SK-N-DZ (cell line): ENCODE measurements at regions not wholly inside any gene's neighbourhood (a gene's known extent, or its start where the extent isn't known, plus 50 kb on each side); places are given as distances from the start of the nearest gene placed in this dataset.

Experiments
- DNase-seq: peaks from one replicate; pipeline ENCODE4 v3.0.0-alpha.2; 2015; ENCODE audit warnings: low spot score

DNA sequence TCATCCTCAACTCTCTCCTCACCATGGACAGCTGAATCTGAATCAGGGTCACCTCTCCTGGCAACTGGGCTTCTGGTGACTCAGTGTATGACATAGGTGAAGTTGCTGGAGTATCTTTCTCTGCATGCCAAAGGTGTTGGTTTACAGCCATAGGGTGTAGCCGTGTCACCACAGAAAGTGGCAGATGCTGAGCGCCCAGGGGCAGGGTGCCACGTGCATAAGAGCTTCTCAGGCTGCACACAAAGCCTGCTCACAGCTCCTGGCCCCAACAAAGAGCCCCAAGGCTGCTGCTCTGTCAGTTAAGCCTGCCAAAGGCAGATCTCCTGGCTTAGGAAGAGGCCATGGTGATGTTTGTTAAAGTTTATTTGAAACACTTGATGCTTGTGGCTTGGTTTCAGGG is 297.7 kb upstream of the WWC1 start:
- DNase-seq: no peak

DNA sequence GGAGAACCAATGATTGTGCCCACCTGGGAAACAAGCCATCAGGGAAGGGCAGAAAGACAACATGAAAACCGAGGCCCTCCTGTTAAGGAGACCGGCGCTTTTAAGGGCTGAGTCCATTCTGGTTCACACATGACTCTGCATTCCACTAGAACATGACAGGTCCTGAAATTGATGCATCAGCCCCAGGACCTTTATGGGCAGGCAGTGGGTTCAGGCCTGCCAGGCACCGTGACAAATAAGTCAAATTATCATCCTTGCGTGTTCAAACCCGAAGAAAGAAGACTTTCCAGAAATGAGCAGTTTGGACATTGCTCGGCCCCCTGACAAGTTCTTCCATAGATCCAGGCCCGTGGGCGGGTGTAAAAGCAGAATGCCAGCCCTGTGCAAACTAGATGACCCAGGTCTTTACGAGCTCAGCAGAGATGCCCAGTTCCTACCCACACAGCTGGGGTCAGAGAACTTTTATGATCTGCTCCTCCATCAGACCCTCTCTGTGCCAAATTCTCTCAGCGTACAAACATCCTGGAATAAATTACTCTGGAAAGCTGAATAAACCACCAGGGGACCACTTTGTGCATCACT is 295.5 kb upstream of the WWC1 start:
- no peak for DNase-seq

DNA sequence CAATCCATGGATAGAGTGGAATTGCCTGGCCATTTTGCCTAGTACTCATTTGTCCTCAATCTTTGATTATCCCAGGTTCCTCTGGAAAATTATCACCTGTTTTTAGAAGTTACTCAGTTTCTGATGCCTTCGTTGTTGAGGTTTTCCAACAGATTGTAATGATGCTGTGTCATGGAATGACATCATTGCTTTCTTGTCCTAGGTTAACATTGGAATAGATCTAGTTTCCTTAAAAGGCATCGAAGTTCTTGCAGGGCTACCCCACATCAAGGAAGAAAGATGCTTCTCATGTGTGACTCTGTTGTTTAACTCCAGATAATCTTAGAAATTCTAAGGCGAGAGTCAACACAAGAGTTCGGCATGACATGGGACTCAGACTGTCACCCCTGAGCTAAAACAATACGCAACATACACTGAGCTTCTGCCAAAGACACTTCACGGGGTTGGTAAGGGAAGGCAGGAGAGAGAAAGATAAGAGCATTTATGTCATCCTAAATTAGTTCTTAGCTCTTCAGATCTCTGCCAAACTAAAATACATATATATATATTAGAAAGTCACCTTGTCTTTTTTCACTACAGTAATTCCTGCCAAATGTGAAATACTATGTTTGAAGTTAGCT is 293.2 kb upstream of the WWC1 start:
- no peak for DNase-seq

- peak; percentile 39 for DNase-seq
These were observed 292.3 kb upstream of the WWC1 start for GRCh38 chr5:167999182-167999581.

DNA sequence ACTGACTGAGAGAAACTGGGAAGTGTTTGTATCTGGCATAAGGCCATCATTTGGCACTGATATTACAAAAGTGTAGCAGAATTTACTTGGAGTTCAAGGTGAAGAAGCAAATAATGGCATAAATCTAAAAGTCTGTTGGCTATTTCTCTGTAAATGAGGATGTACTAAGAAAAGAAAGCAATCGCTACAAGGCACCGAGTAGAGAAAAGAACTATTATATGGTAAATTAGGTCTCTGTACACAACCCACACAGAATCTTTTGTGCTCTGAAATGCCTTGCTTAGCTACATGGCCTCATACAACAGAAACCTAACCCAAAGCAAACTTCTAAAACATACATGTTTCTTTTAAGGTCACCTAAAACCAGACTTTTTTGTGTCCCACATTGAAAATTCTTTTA is 290.1 kb upstream of the WWC1 start:
- no peak for DNase-seq

- DNase-seq: no peak
These were observed 289.3 kb upstream of the WWC1 start for GRCh38 chr5:168002116-168002515.

- no peak for DNase-seq
These were observed 286.4 kb upstream of the WWC1 start for GRCh38 chr5:168005093-168005492.

DNA sequence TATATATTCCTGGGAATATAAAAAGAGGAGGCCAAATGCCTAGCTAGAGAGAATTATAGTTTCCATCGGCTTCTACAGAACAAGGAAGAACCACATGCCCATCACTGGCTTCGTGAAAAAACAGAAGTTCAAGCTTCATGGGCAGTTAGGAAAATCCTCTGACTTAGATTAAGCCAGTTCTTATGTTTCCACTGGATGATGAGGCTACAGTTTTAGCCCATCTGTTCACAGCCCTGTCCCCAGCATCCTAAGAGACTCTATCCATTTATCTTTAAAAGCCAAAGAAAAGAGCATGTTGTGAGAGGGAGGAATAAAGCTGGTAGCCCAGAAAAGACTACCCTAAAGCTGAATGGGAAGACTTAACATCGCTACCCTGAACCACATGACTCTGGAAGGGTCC is 285.5 kb upstream of the WWC1 start:
- DNase-seq: no peak

- no peak for DNase-seq
These were observed 284.9 kb upstream of the WWC1 start for GRCh38 chr5:168006456-168007130.

DNA sequence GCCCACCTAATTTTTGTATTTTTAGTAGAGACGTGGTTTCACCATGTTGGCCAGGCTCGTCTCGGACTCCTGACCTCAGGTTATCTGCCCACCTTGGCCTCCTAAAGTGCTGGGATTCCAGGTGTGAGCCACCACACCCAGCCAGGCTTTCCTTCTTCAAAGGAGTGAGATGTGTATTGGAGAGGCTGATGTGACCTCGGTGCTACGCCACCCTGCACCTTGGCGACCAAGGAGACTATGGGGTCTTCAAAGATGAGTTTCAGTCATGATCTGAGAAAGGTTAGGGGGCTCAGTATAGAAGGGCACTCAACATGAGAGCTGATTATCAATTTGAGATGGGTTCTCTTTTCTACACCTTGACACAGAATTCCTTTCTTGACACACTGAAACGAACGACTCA is 284.2 kb upstream of the WWC1 start:
- DNase-seq: no peak

GRCh38 chr5:168008555-168008954 is 282.9 kb upstream of the WWC1 start:
- no peak for DNase-seq

DNA sequence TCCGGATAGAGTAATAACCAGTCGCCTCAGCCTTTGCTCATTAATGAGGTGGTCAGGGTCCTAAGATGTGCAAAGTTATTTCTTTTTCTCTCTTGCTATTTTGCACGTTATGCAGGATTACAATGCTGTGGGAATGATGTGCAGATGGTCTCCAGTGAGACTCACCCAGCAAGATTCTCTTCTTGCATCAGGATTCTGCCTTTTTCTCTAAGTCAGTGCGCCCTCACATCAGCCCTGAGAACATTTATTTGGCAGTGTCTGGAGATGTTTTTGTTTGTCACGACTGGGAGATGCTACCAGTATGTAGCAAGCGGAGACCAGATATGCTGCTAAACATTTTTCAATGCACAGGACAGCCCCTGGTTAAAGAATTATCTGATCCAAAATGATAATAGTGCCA is 280.3 kb upstream of the WWC1 start:
- no peak for DNase-seq

- DNase-seq: no peak
These were observed 279.4 kb upstream of the WWC1 start for GRCh38 chr5:168012006-168012405.

GRCh38 chr5:168013546-168013945 is 277.9 kb upstream of the WWC1 start:
- DNase-seq: no peak

- no peak for DNase-seq
These were observed 276.9 kb upstream of the WWC1 start for GRCh38 chr5:168014433-168015123.

DNA sequence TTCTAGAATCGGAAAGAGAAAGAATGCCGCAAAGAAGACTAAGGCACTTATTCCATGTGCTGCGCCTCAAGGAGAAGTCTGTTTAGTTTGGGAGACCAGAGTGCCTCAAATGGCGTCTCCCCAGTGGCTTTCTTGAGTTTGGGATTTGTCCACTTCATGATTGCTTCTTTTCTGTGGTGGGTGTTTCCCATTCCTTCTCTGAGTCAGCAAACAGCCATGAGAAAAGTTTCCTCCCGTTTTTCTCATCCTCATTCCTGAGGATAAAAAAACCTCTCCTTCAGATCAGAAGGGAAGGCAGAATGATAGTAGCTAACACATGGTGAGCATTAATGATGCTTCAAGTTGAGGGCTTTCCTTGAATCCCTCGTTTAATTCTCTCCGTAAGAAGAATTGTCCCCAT is 275.9 kb upstream of the WWC1 start:
- no peak for DNase-seq

DNA sequence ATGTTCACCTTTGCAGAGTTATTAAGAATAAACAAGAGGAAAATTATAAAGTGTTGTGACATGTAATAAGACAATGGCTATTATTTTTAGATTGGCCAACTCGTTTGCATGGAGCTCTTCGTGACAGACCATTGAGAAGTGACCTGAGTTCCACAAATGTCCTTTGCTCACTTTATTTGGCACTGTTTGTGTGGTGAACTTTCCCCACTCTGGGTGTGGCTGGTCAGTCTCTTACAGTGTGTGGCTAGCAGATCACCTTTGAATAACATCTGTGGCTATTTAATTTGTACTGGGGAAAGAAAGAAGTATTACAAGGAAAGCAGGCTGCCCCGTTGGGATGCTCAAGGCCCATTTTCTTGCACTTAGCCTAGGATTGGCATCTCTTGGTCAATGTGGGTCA is 274.1 kb upstream of the WWC1 start:
- DNase-seq: no peak

GRCh38 chr5:168019143-168019542 is 272.3 kb upstream of the WWC1 start:
- DNase-seq: no peak

- DNase-seq: no peak
These were observed 270.7 kb upstream of the WWC1 start for GRCh38 chr5:168020542-168021294.

- DNase-seq: no peak
These were observed 268.8 kb upstream of the WWC1 start for GRCh38 chr5:168022446-168023169.

DNA sequence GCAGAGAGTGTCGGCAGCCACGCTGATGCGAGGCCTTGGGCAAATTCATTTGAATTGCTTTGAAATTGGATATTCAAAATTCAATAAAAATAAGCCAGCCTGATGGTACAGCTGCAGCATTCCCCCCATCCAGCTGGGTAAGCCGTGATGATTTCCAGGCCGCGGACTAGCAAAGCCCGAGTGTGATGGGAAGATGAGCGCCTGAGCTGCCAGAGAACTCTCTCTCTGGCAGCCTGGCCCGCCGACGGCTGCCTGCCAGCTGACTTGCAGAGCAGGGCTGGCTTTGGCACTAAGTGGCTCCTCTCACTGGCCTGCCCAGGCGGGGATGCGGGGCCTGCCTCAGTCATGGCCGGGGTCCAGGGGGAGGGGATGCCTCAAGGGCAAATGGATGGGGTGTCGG is 268.3 kb upstream of the WWC1 start:
- peak; percentile 81 for DNase-seq
